NOMO-1 treated with dmso at 0.1 percent for 144 hours (cell line): ENCODE measurements at regions not wholly inside any gene's neighbourhood (a gene's known extent, or its start where the extent isn't known, plus 50 kb on each side); places are given as distances from the start of the nearest gene placed in this dataset.

ENCODE experiments used
- DNase-seq: peaks from one replicate; lab custom pipeline; 2025; ENCODE audit not compliant: unreplicated experiment; lab: John Stamatoyannopoulos, UW

DNA sequence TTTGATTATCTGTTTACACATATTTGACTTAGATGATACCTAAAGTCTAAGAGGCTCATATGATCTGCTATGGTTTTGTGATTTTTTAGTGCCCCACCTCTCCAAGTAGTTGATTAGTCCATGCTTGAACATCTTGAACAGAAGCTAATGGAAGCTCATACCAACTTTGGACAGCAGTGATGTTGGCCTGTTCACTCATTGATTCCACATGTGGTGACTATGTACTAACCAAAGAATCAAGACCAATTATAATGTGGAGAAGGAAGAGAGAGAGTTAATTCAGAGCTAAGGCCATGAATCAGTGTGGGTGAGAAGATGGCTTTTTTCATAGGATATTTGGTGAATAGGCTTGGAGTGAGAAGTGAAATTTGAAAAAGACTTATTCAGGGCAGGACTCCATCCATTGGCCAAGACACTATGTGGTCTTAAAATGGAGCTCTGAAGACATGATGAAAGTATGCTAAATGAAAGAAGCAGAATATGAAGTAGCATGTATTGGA lies 178.3 kb upstream of the TWIST2 start:
- DNase-seq = no peak

DNA sequence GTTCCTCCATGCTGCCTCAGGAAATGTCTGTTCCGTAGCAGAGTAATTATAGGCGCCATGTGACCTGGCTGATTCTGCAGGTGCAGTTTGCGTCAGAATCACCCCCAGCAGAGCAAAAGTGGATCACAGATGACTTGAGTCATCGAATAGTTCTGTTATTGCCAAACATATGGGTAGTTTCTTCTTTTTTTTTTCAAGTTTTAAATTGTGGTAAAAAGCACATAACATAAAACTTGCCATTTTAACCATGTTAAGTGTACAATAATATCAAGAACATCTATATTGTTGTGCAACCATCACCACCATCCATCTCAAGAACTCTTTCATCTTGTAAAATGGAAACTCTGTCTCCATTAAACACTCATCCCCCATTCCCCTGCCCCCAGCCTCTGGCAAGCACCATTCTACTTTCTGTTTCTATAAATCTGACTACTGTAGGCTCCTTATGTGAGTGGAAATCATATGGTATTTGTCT lies 177.7 kb upstream of the TWIST2 start:
- peak; percentile 11 for DNase-seq

DNA sequence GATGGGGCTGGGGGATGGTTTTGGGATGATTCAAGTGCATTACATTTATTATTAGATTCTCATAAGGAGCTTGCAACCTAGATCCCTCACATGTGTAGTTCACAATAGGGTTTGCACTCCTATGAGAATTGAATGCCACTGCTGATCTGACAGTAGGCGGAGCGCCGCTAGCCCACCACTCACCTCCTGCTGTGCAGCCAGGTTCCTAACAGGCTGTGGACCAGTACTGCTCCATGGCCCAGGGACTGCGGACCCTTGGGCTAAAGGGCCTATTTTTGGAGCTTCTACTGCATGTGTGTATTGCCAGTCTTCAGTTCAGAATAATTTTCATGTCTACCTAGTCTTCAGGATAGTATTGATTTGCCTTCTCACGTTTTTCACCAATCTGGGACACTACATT lies 165.3 kb upstream of the TWIST2 start:
- DNase-seq = no peak

DNA sequence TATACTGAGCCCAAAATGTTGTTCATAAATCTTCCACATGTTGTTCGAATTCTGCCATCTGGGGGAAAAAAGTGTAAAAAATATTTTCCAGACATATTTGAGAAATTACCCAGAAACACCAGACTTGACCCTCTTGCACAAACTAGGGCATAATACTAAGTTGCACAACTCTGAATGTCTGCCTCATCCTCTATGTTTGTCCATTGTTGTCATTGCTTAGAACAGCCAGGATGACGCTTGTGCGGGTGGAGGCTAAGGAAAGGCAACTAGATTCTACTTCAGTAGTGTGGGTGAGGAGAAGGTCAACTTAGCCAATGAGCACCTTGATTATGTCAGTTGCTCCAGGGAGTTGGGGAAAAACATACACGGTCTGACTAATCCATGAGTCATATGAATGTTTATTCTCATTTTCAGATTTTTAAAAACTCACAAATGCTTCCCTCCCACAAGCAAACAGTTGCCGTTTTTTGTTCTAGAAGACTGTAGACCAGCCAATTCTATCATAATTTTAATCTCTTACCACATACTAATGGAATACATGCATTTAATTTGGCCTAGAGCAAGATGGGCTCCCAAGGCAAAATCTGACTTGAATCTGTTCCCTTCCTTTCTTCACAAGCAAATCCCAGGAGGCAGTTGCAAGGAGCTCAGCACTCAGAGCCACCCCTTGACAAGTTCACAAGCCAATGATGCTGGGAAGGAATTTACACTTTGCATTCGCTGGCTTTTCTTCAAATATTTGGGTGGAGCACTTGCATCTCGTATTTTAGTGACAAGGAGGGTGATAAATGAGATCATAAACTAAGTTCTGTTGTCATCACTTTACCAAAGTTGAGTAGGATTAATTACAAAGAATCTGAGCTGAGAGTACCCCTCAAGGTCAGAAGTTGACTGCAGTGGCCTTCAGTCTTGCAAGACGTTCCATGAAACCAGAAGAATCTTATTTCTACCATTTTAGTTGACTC lies 163.2 kb upstream of the TWIST2 start:
- no peak for DNase-seq

DNA sequence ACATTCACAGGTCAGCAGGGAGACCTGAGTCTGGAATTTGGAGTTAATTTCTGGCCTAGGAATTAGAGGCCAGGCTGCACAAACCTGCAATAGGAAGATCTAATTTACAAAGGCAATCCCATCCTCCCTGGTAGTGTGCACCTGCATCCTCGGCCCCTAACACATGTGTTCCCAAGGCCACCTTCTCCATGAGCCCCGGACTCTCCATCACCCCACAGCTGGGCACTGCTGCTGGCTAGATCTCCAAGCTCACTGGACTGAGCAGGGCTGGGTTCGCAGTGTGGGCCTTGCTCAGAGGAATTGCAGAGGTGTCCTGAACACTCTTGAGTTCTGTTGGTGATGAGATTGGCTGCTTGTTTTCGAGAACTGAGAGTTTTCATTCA lies 162.6 kb upstream of the TWIST2 start:
- DNase-seq = no peak

DNA sequence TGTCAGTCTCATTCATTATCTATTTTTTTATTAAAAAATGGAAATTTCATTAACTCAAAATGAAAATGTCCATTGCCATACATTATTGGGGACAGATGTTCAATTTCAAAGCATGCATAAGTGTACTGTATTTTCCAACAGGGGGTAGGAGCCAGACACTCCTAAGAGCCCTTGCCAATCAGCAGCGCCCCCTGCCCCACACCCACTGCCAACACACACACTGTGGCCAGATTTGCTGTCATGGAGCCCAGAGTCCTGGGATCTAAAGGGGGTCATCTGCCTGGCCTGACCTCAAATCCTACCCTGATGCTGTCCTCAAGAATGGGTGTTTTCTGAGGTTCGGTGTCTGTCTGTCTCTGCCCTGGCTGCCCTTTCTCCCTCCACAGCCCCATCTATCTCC lies 162.2 kb upstream of the TWIST2 start:
- no peak for DNase-seq

DNA sequence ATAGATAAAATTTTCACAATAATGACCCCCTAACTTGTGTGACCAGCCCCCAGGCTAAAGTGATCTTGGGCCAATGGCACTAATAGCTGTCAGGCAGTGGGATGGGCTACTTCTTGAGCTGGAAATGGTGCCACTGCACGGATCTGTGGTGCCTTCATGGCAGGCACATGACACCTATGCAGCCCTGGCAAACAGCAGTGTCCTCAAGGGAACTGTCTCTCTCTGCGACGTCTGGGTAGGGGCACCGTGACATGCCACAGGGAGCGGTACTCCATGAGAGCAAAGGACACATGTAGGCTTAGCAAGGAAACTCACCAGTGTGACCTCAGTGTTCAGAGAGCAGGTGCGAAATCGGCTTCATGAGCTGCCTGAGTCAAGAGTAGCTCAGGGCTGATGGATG lies 161.7 kb upstream of the TWIST2 start:
- no peak for DNase-seq

DNA sequence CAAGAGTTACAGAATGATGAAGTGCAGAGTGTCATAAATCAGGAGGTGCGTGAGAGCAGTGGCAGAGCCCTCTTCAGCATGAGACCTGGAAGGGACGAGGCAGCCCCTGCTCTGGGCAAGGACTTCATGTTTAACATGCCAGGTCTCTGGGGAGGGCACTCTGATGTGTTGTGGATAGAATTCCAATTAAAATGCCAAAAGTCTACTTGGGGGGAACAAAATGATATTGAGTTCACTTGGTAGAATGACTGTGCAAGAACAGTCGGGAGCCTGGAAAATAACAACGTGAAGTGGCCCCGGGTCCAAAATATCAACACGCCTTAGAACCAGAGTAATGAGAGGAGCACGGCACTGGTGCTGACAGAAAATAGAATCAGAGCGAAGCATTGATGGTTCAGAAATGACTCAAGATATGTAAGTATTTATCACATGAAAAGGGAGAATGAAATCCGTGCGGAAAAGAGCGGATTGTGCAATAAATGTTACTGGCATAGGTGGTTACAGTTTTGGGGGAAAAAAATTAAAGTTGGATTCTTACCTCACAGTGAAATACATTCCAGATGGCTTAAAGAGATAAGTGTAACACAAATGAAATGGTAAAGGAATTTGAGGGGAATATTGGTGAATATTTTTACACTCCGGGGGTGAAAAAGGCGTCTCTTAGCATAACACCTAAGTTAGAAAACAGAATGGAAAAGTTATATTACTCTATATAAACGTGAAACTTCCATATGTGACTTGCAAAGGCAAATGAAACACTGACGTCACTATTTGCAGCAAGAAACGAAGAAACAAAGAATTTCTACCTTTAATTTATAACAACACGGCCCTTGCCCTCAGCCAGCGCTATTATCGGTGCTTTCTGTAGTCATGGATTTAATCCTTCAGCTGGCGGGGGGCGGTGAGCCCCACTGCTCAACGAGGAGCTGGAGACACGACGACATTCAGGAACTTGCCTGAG lies 159.4 kb upstream of the TWIST2 start:
- no peak for DNase-seq

DNA sequence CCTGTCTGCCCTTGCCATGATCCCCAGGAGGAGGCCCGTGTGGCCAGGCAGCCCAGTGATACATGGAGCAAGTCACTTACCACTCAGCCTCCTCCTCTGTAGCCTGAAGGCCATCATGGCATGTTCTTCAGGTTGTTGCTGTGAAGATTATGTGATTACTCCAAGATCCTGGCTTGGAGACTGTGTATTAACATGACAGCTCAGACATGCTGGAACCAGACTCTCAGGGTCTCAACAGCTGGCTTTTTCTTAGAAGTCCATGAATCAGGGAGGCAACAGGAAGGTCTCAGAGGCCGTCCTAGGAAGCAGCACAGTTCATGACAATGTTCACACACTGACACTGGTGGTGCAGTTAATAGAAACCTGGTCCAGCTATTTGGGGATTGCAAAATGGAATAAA lies 158.6 kb upstream of the TWIST2 start:
- no peak for DNase-seq

DNA sequence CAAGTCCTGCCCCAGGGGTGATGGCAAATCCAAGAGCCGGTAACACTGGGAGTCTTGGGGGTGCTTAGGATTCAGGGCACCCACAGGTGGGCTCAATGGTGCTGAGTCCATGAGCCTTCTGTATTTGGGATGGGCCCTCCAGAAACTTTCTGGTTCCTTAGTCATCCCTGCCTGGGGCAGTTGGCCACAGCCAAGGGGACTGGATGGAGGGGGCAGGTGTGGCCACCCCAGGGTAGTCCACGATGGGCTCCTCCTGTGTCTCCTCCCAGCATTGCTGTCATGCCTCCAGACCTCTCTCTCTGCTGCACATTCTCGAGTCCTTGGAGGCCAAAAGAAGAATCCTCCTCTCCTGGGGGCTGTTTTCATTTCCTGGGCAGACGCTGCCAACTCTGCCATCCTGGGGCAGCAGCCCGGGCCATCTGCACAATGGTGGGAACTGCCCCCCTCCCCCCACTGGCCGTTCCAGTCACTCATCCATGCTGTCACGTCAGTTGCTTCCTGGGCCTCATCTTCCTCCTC lies 158.0 kb upstream of the TWIST2 start:
- no peak for DNase-seq

DNA sequence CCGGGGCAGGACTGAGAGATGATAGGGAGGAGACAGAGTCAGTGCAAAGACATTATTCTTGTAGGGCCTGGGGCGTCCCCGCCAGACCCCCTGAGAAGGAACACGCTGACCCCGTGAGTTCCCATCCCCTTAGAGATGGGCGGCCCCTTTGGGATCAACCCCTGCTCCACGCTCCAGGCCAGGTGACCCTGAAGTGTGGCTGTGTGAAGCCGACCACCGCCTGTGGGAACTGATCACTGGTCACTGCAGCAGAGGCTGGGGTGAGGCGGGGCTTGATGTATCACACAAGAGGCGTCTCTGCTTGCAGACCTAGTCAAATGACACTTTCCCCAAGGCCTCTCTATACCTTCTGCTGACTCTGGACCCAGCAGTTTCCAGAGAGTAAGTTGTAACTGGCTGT lies 157.4 kb upstream of the TWIST2 start:
- DNase-seq = no peak

DNA sequence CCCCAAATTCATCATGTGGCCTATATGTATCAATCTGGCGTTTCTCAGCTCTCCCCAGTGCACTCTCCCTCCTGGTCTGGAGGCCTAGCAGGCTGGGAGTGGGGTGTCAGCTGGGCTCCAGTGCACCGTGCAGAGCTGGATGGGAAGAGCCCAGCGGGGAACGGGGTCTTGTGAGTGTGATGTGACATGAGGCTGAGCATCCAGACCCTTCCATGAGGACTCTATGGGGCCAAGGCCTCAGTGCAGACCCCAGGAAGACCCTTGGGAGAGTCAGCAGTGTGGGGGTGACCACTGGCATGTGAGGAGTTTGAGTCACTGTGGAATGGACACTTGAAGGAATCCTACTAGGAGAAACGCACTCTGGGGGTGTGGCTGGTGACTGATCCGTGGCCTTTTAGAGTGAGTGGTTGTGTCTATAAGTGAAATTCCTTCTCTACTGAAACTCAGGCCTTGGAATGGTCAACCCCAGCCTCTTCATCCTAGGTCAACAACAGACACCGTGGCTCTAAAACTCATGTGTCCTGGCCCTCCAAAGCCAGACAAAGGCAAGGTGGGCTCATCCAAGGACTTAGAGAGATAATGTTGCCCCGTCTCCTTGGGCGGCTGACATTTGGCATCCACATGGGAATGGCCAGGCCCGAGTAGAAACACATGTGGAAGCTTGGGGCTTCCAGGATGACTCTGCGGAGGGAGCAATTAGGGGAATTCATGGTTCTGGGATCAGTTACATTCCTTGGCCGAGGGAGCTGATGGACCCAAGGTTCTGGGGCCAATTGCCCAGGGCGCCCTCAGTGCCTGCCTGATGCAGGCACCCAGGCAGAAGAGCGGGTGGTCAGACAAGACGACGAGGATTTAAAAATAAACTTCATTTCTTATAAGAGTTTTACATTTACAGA lies 156.0 kb upstream of the TWIST2 start:
- DNase-seq = no peak

DNA sequence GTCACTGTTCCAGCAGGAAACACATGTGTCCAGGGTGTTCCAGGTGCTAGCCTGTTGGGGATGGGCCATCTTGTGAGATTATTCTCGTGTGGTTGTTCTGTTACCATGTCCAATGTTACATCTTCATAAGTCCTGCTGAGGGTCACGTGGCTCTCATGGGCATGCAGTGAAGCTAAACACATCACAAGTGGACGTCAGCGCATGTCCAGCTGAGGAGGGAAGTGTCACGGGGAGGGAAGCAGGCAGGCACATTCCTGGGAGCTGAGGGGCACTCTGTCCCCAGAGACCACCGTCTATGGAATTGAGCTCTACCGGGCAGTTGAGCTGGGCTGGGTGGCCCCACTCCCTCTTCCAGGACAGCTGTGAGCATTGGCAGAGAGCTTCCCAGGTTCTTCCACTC lies 155.3 kb upstream of the TWIST2 start:
- DNase-seq = no peak

DNA sequence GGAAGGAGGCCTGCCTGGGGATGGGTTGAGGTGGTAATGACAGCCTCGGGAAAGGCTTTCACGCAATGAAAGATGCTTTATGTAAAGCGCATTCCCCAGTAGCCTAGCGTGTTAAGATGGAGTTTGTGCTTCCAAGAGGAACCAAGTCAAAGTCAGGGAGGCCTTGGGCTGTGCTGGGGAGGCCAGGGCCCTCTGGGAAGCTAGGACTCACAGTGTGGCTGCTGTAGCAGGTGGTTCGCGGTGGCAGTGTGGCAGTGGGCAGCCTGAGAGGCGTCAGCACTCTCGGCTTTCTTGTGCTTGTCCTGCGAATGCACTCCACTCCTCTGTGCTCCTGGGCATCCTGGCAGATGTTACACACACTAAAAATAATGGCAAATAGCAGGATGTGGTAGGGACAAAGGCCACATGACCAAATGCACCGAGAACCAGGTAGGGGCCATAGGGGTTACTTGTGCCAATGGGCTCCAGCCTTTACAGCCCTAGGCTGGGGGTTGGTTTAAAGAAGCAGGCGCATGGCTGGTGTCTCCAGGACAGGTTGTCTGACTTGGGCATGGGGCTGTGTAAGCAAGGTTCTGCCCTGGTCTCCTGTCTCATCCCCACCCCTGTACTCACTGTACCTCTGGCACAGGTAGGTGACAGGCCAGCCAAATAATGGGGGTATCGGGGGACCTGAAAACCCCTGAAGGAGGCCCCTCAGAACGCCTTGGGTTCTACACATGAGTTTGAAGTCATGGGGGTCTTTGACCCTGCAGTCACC lies 154.4 kb upstream of the TWIST2 start:
- DNase-seq = no peak

DNA sequence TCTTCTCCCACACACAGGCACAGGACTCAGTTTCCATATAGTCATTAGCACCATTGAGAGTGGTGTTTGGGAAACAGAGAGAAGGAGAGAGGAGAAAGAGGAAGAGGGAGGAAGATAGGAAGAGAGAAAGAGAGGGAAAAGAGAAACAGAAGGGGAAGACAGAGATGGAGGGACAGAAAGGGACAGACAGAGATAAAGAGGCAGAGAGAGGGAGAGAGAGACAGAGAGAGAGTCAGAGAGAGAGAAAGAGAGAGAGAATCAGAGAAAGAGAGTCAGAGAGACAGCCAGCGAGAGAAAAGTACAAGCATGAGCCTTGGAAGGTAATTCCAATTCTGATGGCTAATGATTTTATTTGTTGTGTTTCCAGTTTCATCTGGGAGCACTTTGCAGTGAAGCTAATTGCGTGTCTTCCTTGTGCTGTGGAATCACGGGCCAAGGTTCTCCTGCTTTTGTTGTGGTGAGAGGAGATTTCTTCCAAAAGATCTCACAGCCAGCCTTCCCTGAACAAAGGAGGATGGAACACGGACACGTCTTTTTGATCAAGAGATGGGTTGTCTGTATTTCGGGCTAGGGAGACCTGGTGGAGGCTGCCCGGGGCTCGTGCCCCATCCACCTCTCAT lies 153.6 kb upstream of the TWIST2 start:
- no peak for DNase-seq

DNA sequence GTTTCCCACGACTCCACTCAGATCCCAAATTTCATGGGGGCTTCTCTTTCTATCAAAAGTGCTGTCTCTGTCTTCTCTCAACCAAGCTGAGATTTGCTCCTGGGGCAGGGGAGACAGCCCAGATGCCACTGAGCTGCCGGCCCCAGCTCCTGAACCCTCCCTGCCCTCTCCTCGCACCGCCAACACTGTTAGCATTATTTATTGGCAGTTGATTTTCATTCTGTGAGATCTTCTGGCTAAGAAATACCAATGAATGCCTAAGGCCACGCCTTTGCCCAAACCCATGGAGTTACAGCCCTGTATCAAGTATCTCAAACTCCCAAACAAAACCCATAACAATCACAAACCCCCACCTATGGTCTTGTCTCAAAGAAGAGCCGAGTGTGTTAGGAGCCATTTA lies 153.0 kb upstream of the TWIST2 start:
- no peak for DNase-seq

DNA sequence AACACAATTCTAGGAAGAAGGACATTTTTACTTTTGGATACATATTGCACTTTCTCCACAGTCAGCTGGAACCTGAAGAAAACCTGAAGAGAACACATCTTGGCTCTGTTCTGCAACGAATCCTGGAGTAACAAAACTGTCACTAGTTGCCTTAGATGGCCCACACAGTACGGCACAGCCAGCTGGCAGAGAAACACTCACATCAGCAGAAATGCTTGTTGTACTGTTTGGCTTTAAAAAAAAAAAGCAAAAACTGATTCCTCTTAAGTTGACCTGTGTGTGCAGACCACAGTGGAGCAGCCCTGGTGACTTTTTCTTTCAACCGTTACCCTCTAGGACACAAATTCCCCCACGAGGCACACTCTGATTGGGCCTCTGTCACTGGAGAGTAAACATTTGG lies 152.3 kb upstream of the TWIST2 start:
- DNase-seq = no peak

DNA sequence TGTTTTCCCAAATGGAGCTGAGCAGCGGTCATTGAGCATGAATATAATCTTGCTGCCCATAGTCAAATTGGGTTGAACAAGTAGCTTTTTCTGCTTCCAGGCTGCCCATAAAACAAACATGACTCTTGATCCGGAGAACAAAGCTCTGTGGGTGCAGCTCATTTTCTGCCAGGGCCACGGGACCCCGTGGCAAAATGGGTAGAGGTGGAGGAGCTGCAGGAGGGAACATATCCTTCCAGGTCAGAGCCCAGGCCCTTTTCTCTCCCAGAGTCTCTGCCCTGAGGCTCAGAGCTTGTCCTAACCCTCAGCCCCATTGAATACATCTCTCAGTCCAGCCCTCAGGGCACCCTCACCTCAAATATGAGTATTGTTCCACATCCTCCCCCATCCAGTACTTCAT lies 151.6 kb upstream of the TWIST2 start:
- no peak for DNase-seq

DNA sequence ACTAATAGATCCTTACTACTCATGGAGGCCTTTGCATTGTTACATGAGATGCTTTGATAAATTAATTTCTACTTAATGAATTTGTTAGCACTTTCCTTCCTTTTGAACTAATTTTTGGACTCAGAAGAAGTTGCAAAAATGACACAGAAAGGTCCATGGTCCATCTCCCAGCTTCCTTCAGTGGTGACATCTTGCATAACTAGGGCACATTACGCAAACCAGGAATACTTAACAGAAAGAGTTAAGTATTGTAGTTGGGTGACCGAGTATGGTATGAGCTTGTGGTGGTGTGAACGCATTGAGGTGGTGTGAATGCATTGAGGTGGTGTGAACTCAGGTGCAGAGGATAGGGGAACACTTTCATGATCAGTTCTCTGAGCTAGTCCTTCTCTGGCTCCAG lies 151.1 kb upstream of the TWIST2 start:
- no peak for DNase-seq
